Mucosa of descending colon (tissue), 3 donors: ENCODE measurements at regions not wholly inside any gene's neighbourhood (a gene's known extent, or its start where the extent isn't known, plus 50 kb on each side); places are given as distances from the start of the nearest gene placed in this dataset.
A peak's percentile ranks its signal among the peaks of the same experiment; 100 is the strongest.

Source experiments
- ATAC-seq: fragments of 200-7000 bp; cut with Tn5 transposase; one replicate; pipeline ENCODE4 v1.9.1; 2020; ENCODE audit warnings: mild to moderate bottlenecking, moderate library complexity
- DNase-seq, 3 donors: peaks; one replicate each; pipeline ENCODE4 v3.0.0-alpha.2; 2020
- H3K36me3 ChIP-seq: fragments of 200-600 bp; one replicate; pipeline ENCODE4 v1.8.0; 2021; ENCODE audit warnings: low read depth, mild to moderate bottlenecking
- H3K4me1 ChIP-seq: fragments of 200-600 bp; one replicate; pipeline ENCODE4 v1.8.0; 2021; ENCODE audit warnings: low read depth, mild to moderate bottlenecking
- H3K4me3 ChIP-seq: fragments of 200-600 bp; one replicate; pipeline ENCODE4 v1.8.0; 2021; ENCODE audit warnings: mild to moderate bottlenecking
- H3K9me3 ChIP-seq: fragments of 200-600 bp; one replicate; pipeline ENCODE4 v1.8.0; 2021; ENCODE audit warnings: mild to moderate bottlenecking
- CTCF ChIP-seq: fragments of 200-600 bp; IDR thresholded peaks from one replicate; pipeline ENCODE4 v1.8.0; 2022; ENCODE audit warnings: antibody characterized with exemption, mild to moderate bottlenecking
- intact Hi-C, 2 donors: fragments of 100-400 bp; cut with DNase I in 1 of 2; cut with micrococcal nuclease in 1 of 2; formaldehyde crosslinking; loops; one replicate each; pipeline versions ENCODE4 v1.11.0 to v1.11.1; 2022; cut with DNase I, micrococcal nuclease
- donor health status: DM: no; HTN: no; CAD: no; lungs with moderate emphysema.
- donor health status: DM: no; HTN: no; CAD: no.
- donor health status: DM: no; HTN: yes; CAD: no.

GRCh38 chr5:22985446-22985845, 132.3 kb upstream of the CDH12 start:
- intact Hi-C loops = no loop called here
- ATAC-seq (no peak), DNase-seq (no peak)
- Histone ChIP-seq H3K4me1 (no peaks in the 10 kb centered on the region), H3K4me3 (no peak overlapping the region), H3K36me3 (no peaks in the 10 kb centered on the region), H3K9me3 (no peaks in the 10 kb centered on the region)
- no peak for TF ChIP-seq CTCF

GRCh38 chr5:22970956-22971618, 117.9 kb upstream of the CDH12 start:
- ATAC-seq (no peak), DNase-seq (peak in 1 of 3 donors; percentile 9)
- no peak for TF ChIP-seq CTCF
- intact Hi-C loops = no loop called here
- Histone ChIP-seq H3K4me3 (no peak overlapping the region), H3K4me1 (no peaks in the 10 kb centered on the region), H3K36me3 (no peaks in the 10 kb centered on the region), H3K9me3 (no peaks in the 10 kb centered on the region)

- intact Hi-C loops = no loop called here
- ATAC-seq = no peak
- TF ChIP-seq CTCF = no peak
- H3K9me3 ChIP-seq = no peaks in the 10 kb centered on the region
- no peak overlapping the region for H3K4me3 ChIP-seq
- no peak for DNase-seq
- H3K4me1 ChIP-seq = no peaks in the 10 kb centered on the region
- H3K36me3 ChIP-seq = no peaks in the 10 kb centered on the region
Measured at GRCh38 chr5:22970491-22970890, 117.3 kb upstream of the CDH12 start.

GRCh38 chr5:22968386-22968785, 115.2 kb upstream of the CDH12 start:
- Histone ChIP-seq H3K4me3 (no peak overlapping the region), H3K36me3 (no peaks in the 10 kb centered on the region), H3K4me1 (no peaks in the 10 kb centered on the region), H3K9me3 (no peaks in the 10 kb centered on the region)
- intact Hi-C loops = no loop called here
- DNase-seq (no peak), ATAC-seq (no peak)
- no peak for TF ChIP-seq CTCF

- no peaks in the 10 kb centered on the region for H3K4me1 ChIP-seq
- intact Hi-C loops = no loop called here
- no peaks in the 10 kb centered on the region for H3K9me3 ChIP-seq
- TF ChIP-seq CTCF = no peak
- DNase-seq (no peak), ATAC-seq (no peak)
- H3K4me3 ChIP-seq = no peak overlapping the region
- no peaks in the 10 kb centered on the region for H3K36me3 ChIP-seq
Measured at GRCh38 chr5:22965960-22966359, 112.8 kb upstream of the CDH12 start.

GRCh38 chr5:22964632-22965031, 111.5 kb upstream of the CDH12 start:
- H3K4me3 ChIP-seq = no peak overlapping the region
- no peak for DNase-seq
- no peaks in the 10 kb centered on the region for H3K9me3 ChIP-seq
- no peak for TF ChIP-seq CTCF
- H3K4me1 ChIP-seq = no peaks in the 10 kb centered on the region
- intact Hi-C loops = no loop called here
- H3K36me3 ChIP-seq = no peaks in the 10 kb centered on the region
- no peak for ATAC-seq
